H9 (cell line): ENCODE measurements at regions not wholly inside any gene's neighbourhood (a gene's known extent, or its start where the extent isn't known, plus 50 kb on each side); places are given as distances from the start of the nearest gene placed in this dataset.
A peak's percentile ranks its signal among the peaks of the same experiment; 100 is the strongest.

Source experiments
- DNase-seq: peaks from one replicate; pipeline ENCODE4 v3.0.0-alpha.2; 2017
- H2AFZ ChIP-seq: one replicate; pipeline ENCODE4 v1.6.1; 2013; ENCODE audit warnings: mild to moderate bottlenecking, low read length, control low read depth, moderate library complexity
- H2AK5ac ChIP-seq: 2 replicates; pipeline ENCODE4 v1.6.1; 2013; ENCODE audit warnings: low read length, control low read depth, mixed read lengths; ENCODE audit not compliant: insufficient read length
- H2BK120ac ChIP-seq: one replicate; pipeline ENCODE4 v1.6.1; 2013; ENCODE audit warnings: low read depth, mild to moderate bottlenecking, low read length, control low read depth, inconsistent platforms; ENCODE audit not compliant: poor library complexity, severe bottlenecking
- H2BK12ac ChIP-seq: 2 replicates; pipeline ENCODE4 v1.6.1; 2013; ENCODE audit warnings: low read length, control low read depth, mixed read lengths, low read depth; ENCODE audit not compliant: insufficient read length
- H2BK15ac ChIP-seq: 2 replicates; pipeline ENCODE4 v1.6.1; 2013; ENCODE audit warnings: low read depth, low read length, control low read depth
- H2BK20ac ChIP-seq: one replicate; pipeline ENCODE4 v1.6.1; 2013; ENCODE audit warnings: low read depth, mild to moderate bottlenecking, low read length, control low read depth, inconsistent platforms; ENCODE audit not compliant: poor library complexity, severe bottlenecking
- H2BK5ac ChIP-seq: 2 replicates; pipeline ENCODE4 v1.6.1; 2013; ENCODE audit warnings: low read length, control low read depth, mixed read lengths; ENCODE audit not compliant: insufficient read length
- H3K14ac ChIP-seq: 2 replicates; pipeline ENCODE4 v1.6.1; 2013; ENCODE audit warnings: low read length, control low read depth; ENCODE audit not compliant: insufficient read depth
- H3K18ac ChIP-seq: 2 replicates; pipeline ENCODE4 v1.6.1; 2013; ENCODE audit warnings: low read depth, mild to moderate bottlenecking, mixed read lengths, low read length, control low read depth; ENCODE audit not compliant: insufficient read length
- H3K23ac ChIP-seq: 2 replicates; pipeline ENCODE4 v1.6.1; 2013; ENCODE audit warnings: low read length, control low read depth, mixed read lengths, low read depth; ENCODE audit not compliant: insufficient read length
- H3K23me2 ChIP-seq: 2 replicates; pipeline ENCODE4 v1.6.1; 2013; ENCODE audit warnings: low read depth, mild to moderate bottlenecking, mixed read lengths, low read length, control low read depth; ENCODE audit not compliant: insufficient read length, poor library complexity, severe bottlenecking
- H3K27ac ChIP-seq: 2 replicates; pipeline ENCODE4 v1.5.1; 2013; ENCODE audit warnings: low read length, control low read depth, mixed read lengths, low read depth; ENCODE audit not compliant: insufficient read length
- H3K27me3 ChIP-seq: 2 replicates; pipeline ENCODE4 v1.6.1; 2013; ENCODE audit warnings: low read length, control low read depth, inconsistent platforms; ENCODE audit not compliant: insufficient read depth
- H3K4ac ChIP-seq: 2 replicates; pipeline ENCODE4 v1.6.1; 2013; ENCODE audit warnings: low read depth, mild to moderate bottlenecking, control low read depth, inconsistent platforms, low read length, moderate library complexity
- H3K4me1 ChIP-seq: 2 replicates; pipeline ENCODE4 v1.6.1; 2013; ENCODE audit warnings: low read length, control low read depth, inconsistent platforms; ENCODE audit not compliant: insufficient read depth
- H3K4me2 ChIP-seq: 2 replicates; pipeline ENCODE4 v1.6.1; 2013; ENCODE audit warnings: low read length, control low read depth, mixed read lengths; ENCODE audit not compliant: insufficient read length, insufficient read depth
- H3K56ac ChIP-seq: 2 replicates; pipeline ENCODE4 v1.6.1; 2013; ENCODE audit warnings: low read depth, mild to moderate bottlenecking, mixed read lengths, low read length, control low read depth; ENCODE audit not compliant: insufficient read length
- H3K79me1 ChIP-seq: 2 replicates; pipeline ENCODE4 v1.6.1; 2013; ENCODE audit warnings: low read depth, mild to moderate bottlenecking, moderate library complexity, low read length, control low read depth, inconsistent platforms; ENCODE audit not compliant: insufficient read depth, poor library complexity, severe bottlenecking
- H3K79me2 ChIP-seq: 2 replicates; pipeline ENCODE4 v1.6.1; 2013; ENCODE audit warnings: low read length, control low read depth, inconsistent platforms; ENCODE audit not compliant: insufficient read depth
- H3K9ac ChIP-seq: 2 replicates; pipeline ENCODE4 v1.6.1; 2013; ENCODE audit warnings: low read length, control low read depth, mixed read lengths; ENCODE audit not compliant: insufficient read length; ENCODE audit errors: extremely low read depth
- H3K9me3 ChIP-seq: one replicate; pipeline ENCODE4 v1.6.1; 2013; ENCODE audit warnings: low read depth, low read length, inconsistent platforms; ENCODE audit not compliant: control insufficient read depth
- H3T11ph ChIP-seq: one replicate; pipeline ENCODE4 v1.6.1; 2013; ENCODE audit warnings: mild to moderate bottlenecking, low read length, control low read depth, inconsistent platforms
- H4K20me1 ChIP-seq: one replicate; pipeline ENCODE4 v1.6.1; 2013; ENCODE audit not compliant: control insufficient read depth, insufficient read length, insufficient read depth
- H4K5ac ChIP-seq: 2 replicates; pipeline ENCODE4 v1.6.1; 2013; ENCODE audit warnings: low read depth, mild to moderate bottlenecking, mixed read lengths, low read length, control low read depth; ENCODE audit not compliant: insufficient read length
- H4K8ac ChIP-seq: replicated peaks from 2 replicates; pipeline ENCODE4 v1.6.1; 2013; ENCODE audit warnings: low read length, control low read depth, mixed read lengths, low read depth; ENCODE audit not compliant: insufficient read length
- H4K91ac ChIP-seq: 2 replicates; pipeline ENCODE4 v1.6.1; 2013; ENCODE audit warnings: low read depth, mild to moderate bottlenecking, moderate library complexity, mixed read lengths, low read length, control low read depth; ENCODE audit not compliant: insufficient read length
- H3K27ac Mint-ChIP-seq, 3 experiments: 2 replicates in 2 of 3; 3 replicates in 1 of 3; pipeline ENCODE4 v1.8.0; 2020 to 2021; ENCODE audit warnings: mixed read lengths in 3 of 3, mild to moderate bottlenecking in 1 of 3, moderate library complexity in 1 of 3
- H3K27me3 Mint-ChIP-seq: 2 replicates; pipeline ENCODE4 v1.8.0; 2021; ENCODE audit warnings: low read depth, mild to moderate bottlenecking, moderate library complexity, mixed read lengths
- H3K36me3 Mint-ChIP-seq, 3 experiments: 2 replicates in 2 of 3; 3 replicates in 1 of 3; pipeline ENCODE4 v1.8.0; 2020 to 2021; ENCODE audit warnings: low read depth in 3 of 3, mixed read lengths in 3 of 3; ENCODE audit not compliant: insufficient read depth in 1 of 3
- H3K4me1 Mint-ChIP-seq, 2 experiments: 2 replicates each; pipeline ENCODE4 v1.8.0; 2020; ENCODE audit warnings: mixed read lengths in 2 of 2
- H3K4me3 Mint-ChIP-seq, 2 experiments: 2 replicates in 1 of 2; 3 replicates in 1 of 2; pipeline ENCODE4 v1.8.0; 2020 to 2021; ENCODE audit warnings: mild to moderate bottlenecking in 2 of 2, mixed read lengths in 2 of 2, moderate library complexity in 1 of 2
- H3K9me3 Mint-ChIP-seq, 2 experiments: 2 replicates in 1 of 2; 3 replicates in 1 of 2; pipeline ENCODE4 v1.8.0; 2020; ENCODE audit warnings: mild to moderate bottlenecking in 2 of 2, mixed read lengths in 2 of 2, moderate library complexity in 1 of 2
- WGBS: extraction: QIAGEN DNeasy Blood & Tissue Kit; methylation state at CpG from one replicate; pipeline ENCODE4 v1.1.7; 2013; ENCODE audit warnings: missing lambda C conversion rate, low lambda C conversion rate, mixed read lengths; ENCODE audit not compliant: insufficient read length; ENCODE audit errors: extremely low coverage; 5-methylcytosine and 5-hydroxymethylcytosine counted together
- TF ChIP-seq, protein P1 (sequence below): fragments of 200-600 bp; sonication (generic); conservative IDR thresholded peaks from 3 replicates; pipeline ENCODE4 v1.8.0; 2021; ENCODE audit warnings: antibody characterized with exemption, mild to moderate bottlenecking

DNA sequence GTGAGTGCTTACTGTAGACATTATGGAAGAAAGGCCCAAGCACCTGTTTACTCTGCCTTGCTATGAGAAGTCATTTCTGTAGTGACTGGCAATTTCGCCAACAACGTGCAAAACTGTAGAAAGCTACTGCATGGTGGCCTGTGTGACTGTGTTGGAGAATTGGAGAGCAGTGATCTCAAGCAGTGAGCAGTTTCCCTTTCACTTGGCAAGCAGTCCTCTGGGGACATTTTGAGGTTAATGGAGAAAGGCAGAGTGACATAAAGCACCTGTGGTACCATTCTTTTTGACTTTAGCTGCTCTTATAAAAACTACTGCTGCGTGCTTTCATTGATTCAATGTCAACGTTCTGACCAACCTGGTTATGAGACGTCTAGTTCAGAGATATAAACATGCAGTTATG, 382.6 kb upstream of the JAG1 start:
- H3K79me1 ChIP-seq, result no peaks in the 10 kb centered on the region
- no peak overlapping the region for H2BK5ac ChIP-seq
- Mint-ChIP-seq H3K27ac (peak overlapping the region in 1 of 3 experiments; percentile 15; a peak in 1 of 7 replicates), H3K9me3 (no peaks in the 10 kb centered on the region), H3K4me3 (no peak overlapping the region), H3K27me3 (no peaks in the 10 kb centered on the region), H3K36me3 (no peaks in the 10 kb centered on the region), H3K4me1 (no peaks in the 10 kb centered on the region)
- H2BK120ac ChIP-seq, result no peak overlapping the region
- no peak overlapping the region for H3K4ac ChIP-seq
- no peak overlapping the region for H3K14ac ChIP-seq
- no peak overlapping the region for H2BK12ac ChIP-seq
- WGBS, result no CpG with 5 or more reads among the region's 5 CpGs
- no peak overlapping the region for H2BK15ac ChIP-seq
- H4K20me1 ChIP-seq, result no peaks in the 10 kb centered on the region
- H4K8ac ChIP-seq, result no peak overlapping the region
- H3K18ac ChIP-seq, result no peak overlapping the region
- no peaks in the 10 kb centered on the region for H3K23me2 ChIP-seq
- DNase-seq, result no peak
- H4K5ac ChIP-seq, result no peak overlapping the region
- no peaks in the 10 kb centered on the region for H3K4me1 ChIP-seq
- no peak overlapping the region for H2BK20ac ChIP-seq
- no peak overlapping the region for H3T11ph ChIP-seq
- no peak overlapping the region for H2AFZ ChIP-seq
- H3K27me3 ChIP-seq, result no peaks in the 10 kb centered on the region
- H3K79me2 ChIP-seq, result no peaks in the 10 kb centered on the region
- H3K9me3 ChIP-seq, result no peaks in the 10 kb centered on the region
- H3K4me2 ChIP-seq, result no peak overlapping the region
- TF ChIP-seq, protein P1, sequence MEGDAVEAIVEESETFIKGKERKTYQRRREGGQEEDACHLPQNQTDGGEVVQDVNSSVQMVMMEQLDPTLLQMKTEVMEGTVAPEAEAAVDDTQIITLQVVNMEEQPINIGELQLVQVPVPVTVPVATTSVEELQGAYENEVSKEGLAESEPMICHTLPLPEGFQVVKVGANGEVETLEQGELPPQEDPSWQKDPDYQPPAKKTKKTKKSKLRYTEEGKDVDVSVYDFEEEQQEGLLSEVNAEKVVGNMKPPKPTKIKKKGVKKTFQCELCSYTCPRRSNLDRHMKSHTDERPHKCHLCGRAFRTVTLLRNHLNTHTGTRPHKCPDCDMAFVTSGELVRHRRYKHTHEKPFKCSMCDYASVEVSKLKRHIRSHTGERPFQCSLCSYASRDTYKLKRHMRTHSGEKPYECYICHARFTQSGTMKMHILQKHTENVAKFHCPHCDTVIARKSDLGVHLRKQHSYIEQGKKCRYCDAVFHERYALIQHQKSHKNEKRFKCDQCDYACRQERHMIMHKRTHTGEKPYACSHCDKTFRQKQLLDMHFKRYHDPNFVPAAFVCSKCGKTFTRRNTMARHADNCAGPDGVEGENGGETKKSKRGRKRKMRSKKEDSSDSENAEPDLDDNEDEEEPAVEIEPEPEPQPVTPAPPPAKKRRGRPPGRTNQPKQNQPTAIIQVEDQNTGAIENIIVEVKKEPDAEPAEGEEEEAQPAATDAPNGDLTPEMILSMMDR, result no peak
- H3K9ac ChIP-seq, result no peak overlapping the region
- no peak overlapping the region for H4K91ac ChIP-seq
- no peak overlapping the region for H2AK5ac ChIP-seq
- H3K56ac ChIP-seq, result no peak overlapping the region
- H3K23ac ChIP-seq, result no peak overlapping the region
- H3K27ac ChIP-seq, result no peak overlapping the region
